Smooth muscle cell (in vitro differentiated cells): ENCODE measurements at regions not wholly inside any gene's neighbourhood (a gene's known extent, or its start where the extent isn't known, plus 50 kb on each side); places are given as distances from the start of the nearest gene placed in this dataset.

Source experiments
- DNase-seq: peaks from one replicate; lab custom pipeline; 2025; ENCODE audit not compliant: unreplicated experiment; lab: John Stamatoyannopoulos, UW
- H2AFZ ChIP-seq: fragments of 200-600 bp; sonication (generic); 2 replicates; pipeline ENCODE4 v1.6.0; 2016; ENCODE audit warnings: antibody characterized with exemption, low read depth, mild to moderate bottlenecking
- H3F3A ChIP-seq: fragments of 200-600 bp; sonication (generic); 2 replicates; pipeline ENCODE4 v1.6.0; 2017; ENCODE audit warnings: antibody characterized with exemption, low read depth
- H3K27ac ChIP-seq: fragments of 200-600 bp; sonication (generic); 2 replicates; pipeline ENCODE4 v1.5.1; 2016; ENCODE audit warnings: low read depth, mild to moderate bottlenecking
- H3K27me3 ChIP-seq: fragments of 200-600 bp; sonication (generic); 2 replicates; pipeline ENCODE4 v1.6.1; 2016; ENCODE audit warnings: low read depth, mild to moderate bottlenecking
- H3K36me3 ChIP-seq: fragments of 200-600 bp; sonication (generic); 2 replicates; pipeline ENCODE4 v1.5.1; 2016; ENCODE audit warnings: low read depth
- H3K4me1 ChIP-seq: fragments of 200-600 bp; sonication (generic); 2 replicates; pipeline ENCODE4 v1.5.1; 2016; ENCODE audit warnings: low read depth
- H3K4me2 ChIP-seq: fragments of 200-600 bp; sonication (generic); 2 replicates; pipeline ENCODE4 v1.6.0; 2016; ENCODE audit warnings: mild to moderate bottlenecking
- H3K4me3 ChIP-seq: fragments of 200-600 bp; sonication (generic); 2 replicates; pipeline ENCODE4 v1.5.1; 2016; ENCODE audit warnings: mild to moderate bottlenecking
- H3K79me2 ChIP-seq: fragments of 200-600 bp; sonication (generic); 2 replicates; pipeline ENCODE4 v1.6.0; 2016; ENCODE audit warnings: low read depth, mild to moderate bottlenecking
- H3K9ac ChIP-seq: fragments of 200-600 bp; sonication (generic); 2 replicates; pipeline ENCODE4 v1.6.0; 2016; ENCODE audit warnings: low read depth
- H3K9me3 ChIP-seq: fragments of 200-600 bp; sonication (generic); replicated peaks from 2 replicates; pipeline ENCODE4 v1.5.1; 2016; ENCODE audit warnings: low read depth
- H4K20me1 ChIP-seq: fragments of 200-600 bp; sonication (generic); 2 replicates; pipeline ENCODE4 v1.6.0; 2016; ENCODE audit warnings: low read depth
- CTCF ChIP-seq: fragments of 200-600 bp; sonication (generic); IDR thresholded peaks from 2 replicates; pipeline ENCODE4 v1.5.1; 2017; ENCODE audit warnings: borderline replicate concordance, mild to moderate bottlenecking, antibody characterized with exemption; ENCODE audit not compliant: insufficient read depth, poor library complexity, severe bottlenecking
- WGBS: methylation state at CpG from one replicate; pipeline ENCODE4 v1.1.7; 2016; ENCODE audit warnings: low lambda C conversion rate; 5-methylcytosine and 5-hydroxymethylcytosine counted together

- TF ChIP-seq CTCF, result no peak
- H3K79me2 ChIP-seq, result no peaks in the 10 kb centered on the region
- H2AFZ ChIP-seq, result no peak overlapping the region
- H3K4me1 ChIP-seq, result no peaks in the 10 kb centered on the region
- H3K36me3 ChIP-seq, result no peaks in the 10 kb centered on the region
- no peaks in the 10 kb centered on the region for H3K27me3 ChIP-seq
- no peak overlapping the region for H3K4me2 ChIP-seq
- H4K20me1 ChIP-seq, result no peaks in the 10 kb centered on the region
- H3K27ac ChIP-seq, result no peak overlapping the region
- DNase-seq, result no peak
- H3K9ac ChIP-seq, result no peak overlapping the region
- peaks cover 2% of the 10 kb centered on the region for H3K9me3 ChIP-seq
- WGBS, result 34% methylated on average over 1 of the region's 1 CpG
- no peaks in the 10 kb centered on the region for H3F3A ChIP-seq
- H3K4me3 ChIP-seq, result no peak overlapping the region
Measured at GRCh38 chr2:103627301-103627700, 865.5 kb downstream of the TMEM182 start.

GRCh38 chr2:103638978-103639377 is 877.1 kb downstream of the TMEM182 start:
- Histone ChIP-seq H3K4me3 (no peak overlapping the region), H3K36me3 (no peaks in the 10 kb centered on the region), H4K20me1 (no peaks in the 10 kb centered on the region), H3F3A (no peaks in the 10 kb centered on the region), H3K79me2 (no peaks in the 10 kb centered on the region), H3K9ac (no peak overlapping the region), H3K4me2 (no peak overlapping the region), H3K27ac (no peak overlapping the region), H3K27me3 (no peaks in the 10 kb centered on the region), H2AFZ (no peak overlapping the region), H3K9me3 (no peaks in the 10 kb centered on the region), H3K4me1 (no peaks in the 10 kb centered on the region)
- no peak for DNase-seq
- 51% methylated on average over 2 of the region's 2 CpGs for WGBS
- no peak for TF ChIP-seq CTCF

- Histone ChIP-seq H3K27me3 (no peaks in the 10 kb centered on the region), H3K9me3 (no peaks in the 10 kb centered on the region), H3K4me3 (no peak overlapping the region), H3K4me1 (no peaks in the 10 kb centered on the region), H3F3A (no peaks in the 10 kb centered on the region), H3K4me2 (no peak overlapping the region), H3K36me3 (no peaks in the 10 kb centered on the region), H2AFZ (no peak overlapping the region), H4K20me1 (no peaks in the 10 kb centered on the region), H3K27ac (no peak overlapping the region), H3K9ac (no peak overlapping the region), H3K79me2 (no peaks in the 10 kb centered on the region)
- TF ChIP-seq CTCF, result no peak
- WGBS, result 82% methylated on average over 3 of the region's 3 CpGs
- no peak for DNase-seq
Measured at GRCh38 chr2:103656558-103656957, 894.7 kb downstream of the TMEM182 start.

GRCh38 chr2:103660519-103660918 is 898.7 kb downstream of the TMEM182 start:
- Histone ChIP-seq H3K36me3 (no peaks in the 10 kb centered on the region), H3K9me3 (no peaks in the 10 kb centered on the region)

More at GRCh38 chr2:103660519-103660918, 898.7 kb downstream of the TMEM182 start:
- TF ChIP-seq CTCF, result no peak
- Histone ChIP-seq H2AFZ (no peak overlapping the region), H3K9ac (no peak overlapping the region), H3K27me3 (no peaks in the 10 kb centered on the region), H4K20me1 (no peaks in the 10 kb centered on the region), H3K4me2 (no peak overlapping the region), H3K4me3 (no peak overlapping the region), H3K79me2 (no peaks in the 10 kb centered on the region), H3K4me1 (no peaks in the 10 kb centered on the region), H3K27ac (no peak overlapping the region), H3F3A (no peaks in the 10 kb centered on the region)
- no peak for DNase-seq
